ENCODE measurements at regions not wholly inside any gene's neighbourhood (a gene's known extent, or its start where the extent isn't known, plus 50 kb on each side); places are given as distances from the start of the nearest gene placed in this dataset.

- no peak for TF ChIP-seq CTCF (IDR thresholded peaks at IDR 0.05; ENCODE audit: low read length)
- TF ChIP-seq EZH2 (optimal IDR thresholded peaks at IDR 0.05; ENCODE audit: low read depth, low read length) = no peak
- no peak for TF ChIP-seq EZH2phosphoT487 (IDR thresholded peaks at IDR 0.05; ENCODE audit: low read length)
These were observed 126.9 kb upstream of the DUSP10 start for GRCh38 chr1:221868593-221869303.
